ENCODE measurements at regions not wholly inside any gene's neighbourhood (a gene's known extent, or its start where the extent isn't known, plus 50 kb on each side); places are given as distances from the start of the nearest gene placed in this dataset.

GRCh38 chr22:48628891-48629543 is 1198.7 kb downstream of the BRD1 start:
- H3K4me1 ChIP-seq (ENCODE audit: low read length), result no peaks in the 10 kb centered on the region
- H3K79me2 ChIP-seq (ENCODE audit: low read length), result peaks cover 36% of the 10 kb centered on the region
- no peaks in the 10 kb centered on the region for H3K27me3 ChIP-seq (replicated peaks; ENCODE audit: insufficient read depth, low read length)
- H3K4me2 ChIP-seq (ENCODE audit: low read depth, low read length), result no peak overlapping the region
- no peak overlapping the region for H3K9ac ChIP-seq (ENCODE audit: low read length)
- no peak overlapping the region for H2AFZ ChIP-seq (ENCODE audit: low read length)
- no peak for TF ChIP-seq EZH2 (optimal IDR thresholded peaks at IDR 0.05; ENCODE audit: low read depth, low read length)
- TF ChIP-seq CTCF (IDR thresholded peaks at IDR 0.05; ENCODE audit: low read length), result no peak
- no peak for TF ChIP-seq EZH2phosphoT487 (IDR thresholded peaks at IDR 0.05; ENCODE audit: low read length)
- no peaks in the 10 kb centered on the region for H3K36me3 ChIP-seq (replicated peaks; ENCODE audit: insufficient read depth, low read length)
- H3K4me3 ChIP-seq (ENCODE audit: low read length), result no peak overlapping the region
- H3F3A ChIP-seq (ENCODE audit: insufficient read depth, low read length), result no peaks in the 10 kb centered on the region; the same call in 1 of the 2 replicates
- H4K20me1 ChIP-seq (ENCODE audit: insufficient read depth, low read length), result no peaks in the 10 kb centered on the region
- H3K9me2 ChIP-seq (replicated peaks; ENCODE audit: insufficient read depth, low read length), result no peaks in the 10 kb centered on the region
- no peak overlapping the region for H3K27ac ChIP-seq (ENCODE audit: low read length)
- H3K9me3 ChIP-seq (replicated peaks; ENCODE audit: insufficient read depth, low read length), result no peaks in the 10 kb centered on the region
- DNase-seq, result no peak

- H3K4me2 ChIP-seq (ENCODE audit: low read depth, low read length), result no peak overlapping the region
- H3K79me2 ChIP-seq (ENCODE audit: low read length), result peaks cover 35% of the 10 kb centered on the region
- no peaks in the 10 kb centered on the region for H4K20me1 ChIP-seq (ENCODE audit: insufficient read depth, low read length)
Observed at GRCh38 chr22:48627966-48628365, 1199.7 kb downstream of the BRD1 start.

DNA sequence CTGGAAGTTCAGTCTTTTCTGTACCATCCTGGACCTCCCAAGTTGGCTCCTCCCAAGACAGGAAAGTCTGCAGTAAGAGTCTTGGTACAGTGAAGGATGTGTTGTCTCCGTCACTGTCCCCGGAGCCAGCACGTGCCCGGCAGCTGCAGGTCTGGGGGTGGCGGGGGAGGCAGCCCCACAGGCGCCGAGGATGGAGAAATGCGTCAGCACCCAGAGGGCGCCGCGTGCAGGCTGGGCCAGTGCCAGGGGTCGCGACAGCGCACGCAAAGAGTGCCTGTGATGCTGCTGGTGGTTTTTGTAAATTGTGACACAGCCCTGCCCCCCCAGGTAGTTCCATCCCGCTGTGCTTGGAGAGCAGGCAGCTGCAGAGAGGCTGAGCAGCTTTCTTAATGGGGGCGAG is 1200.5 kb downstream of the BRD1 start:
- no peak for TF ChIP-seq EZH2 (optimal IDR thresholded peaks at IDR 0.05; ENCODE audit: low read depth, low read length)
- no peak for TF ChIP-seq EZH2phosphoT487 (IDR thresholded peaks at IDR 0.05; ENCODE audit: low read length)
- no peak for TF ChIP-seq CTCF (IDR thresholded peaks at IDR 0.05; ENCODE audit: low read length)
- Histone ChIP-seq H3K4me1 (ENCODE audit: low read length) (no peaks in the 10 kb centered on the region), H3K27me3 (replicated peaks; ENCODE audit: insufficient read depth, low read length) (no peaks in the 10 kb centered on the region), H4K20me1 (ENCODE audit: insufficient read depth, low read length) (no peaks in the 10 kb centered on the region), H3K9ac (ENCODE audit: low read length) (no peak overlapping the region), H3K79me2 (ENCODE audit: low read length) (peaks cover 43% of the 10 kb centered on the region), H3K9me2 (replicated peaks; ENCODE audit: insufficient read depth, low read length) (no peaks in the 10 kb centered on the region), H3K4me3 (ENCODE audit: low read length) (no peak overlapping the region), H3K4me2 (ENCODE audit: low read depth, low read length) (no peak overlapping the region), H3K27ac (ENCODE audit: low read length) (no peak overlapping the region), H3F3A (ENCODE audit: insufficient read depth, low read length) (no peaks in the 10 kb centered on the region), H3K36me3 (replicated peaks; ENCODE audit: insufficient read depth, low read length) (no peaks in the 10 kb centered on the region), H2AFZ (ENCODE audit: low read length) (no peak overlapping the region), H3K9me3 (replicated peaks; ENCODE audit: insufficient read depth, low read length) (no peaks in the 10 kb centered on the region)
- no peak for DNase-seq

More at GRCh38 chr22:48627966-48628365, 1199.7 kb downstream of the BRD1 start:
- no peaks in the 10 kb centered on the region for H3K27me3 ChIP-seq (replicated peaks; ENCODE audit: insufficient read depth, low read length)
- H3K9me3 ChIP-seq (replicated peaks; ENCODE audit: insufficient read depth, low read length), result no peaks in the 10 kb centered on the region
- no peaks in the 10 kb centered on the region for H3K9me2 ChIP-seq (replicated peaks; ENCODE audit: insufficient read depth, low read length)
- no peak overlapping the region for H3K9ac ChIP-seq (ENCODE audit: low read length)
- H3K36me3 ChIP-seq (replicated peaks; ENCODE audit: insufficient read depth, low read length), result no peaks in the 10 kb centered on the region
- H3K4me1 ChIP-seq (ENCODE audit: low read length), result no peaks in the 10 kb centered on the region
- H2AFZ ChIP-seq (ENCODE audit: low read length), result no peak overlapping the region
- no peaks in the 10 kb centered on the region; the same call in 1 of the 2 replicates for H3F3A ChIP-seq (ENCODE audit: insufficient read depth, low read length)
- TF ChIP-seq EZH2phosphoT487 (IDR thresholded peaks at IDR 0.05; ENCODE audit: low read length) (no peak), CTCF (IDR thresholded peaks at IDR 0.05; ENCODE audit: low read length) (no peak), EZH2 (optimal IDR thresholded peaks at IDR 0.05; ENCODE audit: low read depth, low read length) (no peak)
- H3K27ac ChIP-seq (ENCODE audit: low read length), result no peak overlapping the region
- no peak for DNase-seq
- no peak overlapping the region for H3K4me3 ChIP-seq (ENCODE audit: low read length)

Data from MM.1S (cell line).